K562 (cell line): ENCODE measurements at regions not wholly inside any gene's neighbourhood (a gene's known extent, or its start where the extent isn't known, plus 50 kb on each side); places are given as distances from the start of the nearest gene placed in this dataset.

Experiments
- EGR1 ChIP-seq: fragments of 450-650 bp; conservative IDR thresholded peaks from 2 replicates; pipeline ENCODE4 v1.6.1; 2017; ENCODE audit warnings: mild to moderate bottlenecking
- FIP1L1 ChIP-seq: fragments of 200-400 bp; formaldehyde crosslinking; IDR thresholded peaks from 2 replicates; pipeline ENCODE4 v1.6.1; 2018; ENCODE audit warnings: mild to moderate bottlenecking, low read depth, low read length; ENCODE audit not compliant: poor library complexity, severe bottlenecking
- FOSL1 ChIP-seq: fragments of 200-800 bp; sonication (Bioruptor generic); conservative IDR thresholded peaks from 2 replicates; pipeline ENCODE4 v1.6.1; 2016; ENCODE audit warnings: missing genetic modification characterization, missing compliant biosample characterization
- FUS ChIP-seq: fragments of 200-400 bp; formaldehyde crosslinking; optimal IDR thresholded peaks from 2 replicates; pipeline ENCODE3; 2017; ENCODE audit warnings: low read depth, low read length
- GABPA ChIP-seq: fragments of 200-800 bp; sonication (Bioruptor generic); conservative IDR thresholded peaks from 2 replicates; pipeline ENCODE4 v1.6.1; 2016; ENCODE audit warnings: low read depth, missing genetic modification characterization, missing compliant biosample characterization
- GABPB1 ChIP-seq: sonication (generic); formaldehyde crosslinking; IDR thresholded peaks from 2 replicates; pipeline ENCODE4 v1.8.0; 2022; ENCODE audit warnings: mild to moderate bottlenecking, missing genetic modification reagents
- JUND ChIP-seq, 2 experiments: IDR thresholded peaks; 2 replicates in 1 of 2; 3 replicates in 1 of 2; pipeline ENCODE4 v1.6.1; 2011; ENCODE audit warnings: borderline replicate concordance in 2 of 2, low read depth in 2 of 2, low read length in 2 of 2, improper control_type of control experiment in 1 of 2, missing biosample characterization in 1 of 2, missing genetic modification characterization in 1 of 2, missing genetic modification reagents in 1 of 2
- POLR2A ChIP-seq: fragments of 450-650 bp; conservative IDR thresholded peaks from 2 replicates; pipeline ENCODE4 v1.6.1; 2016
- RUNX1 ChIP-seq: sonication (generic); IDR thresholded peaks from 2 replicates; pipeline ENCODE4 v1.6.1; 2016; ENCODE audit warnings: antibody characterized with exemption, low read depth
- YBX1 ChIP-seq: fragments of 450-650 bp; IDR thresholded peaks from 2 replicates; pipeline ENCODE4 v1.7.1; 2016; ENCODE audit warnings: mild to moderate bottlenecking
- ZBTB1 ChIP-seq: sonication (generic); formaldehyde crosslinking; IDR thresholded peaks from 2 replicates; pipeline ENCODE4 v1.8.1; 2023; ENCODE audit warnings: missing genetic modification reagents, low read depth, mild to moderate bottlenecking, borderline replicate concordance
- ZNF324 ChIP-seq: fragments of 250-450 bp; sonication (Bioruptor Pico); IDR thresholded peaks from 2 replicates; pipeline ENCODE4 v1.4.0; 2020; ENCODE audit warnings: mild to moderate bottlenecking
- TF ChIP-seq, protein P1 (sequence below): sonication (generic); formaldehyde crosslinking; IDR thresholded peaks from 2 replicates; pipeline ENCODE4 v1.8.0; 2023; ENCODE audit warnings: missing genetic modification reagents, mild to moderate bottlenecking, borderline replicate concordance
- TF ChIP-seq, protein P2 (sequence below), 2 experiments: fragments of 150-350 bp in 1 of 2; IDR thresholded peaks; 2 replicates each; pipeline ENCODE4 v1.6.1; 2012 to 2016; ENCODE audit warnings: low read depth in 2 of 2, low read length in 2 of 2, mild to moderate bottlenecking in 1 of 2, moderate library complexity in 1 of 2

DNA sequence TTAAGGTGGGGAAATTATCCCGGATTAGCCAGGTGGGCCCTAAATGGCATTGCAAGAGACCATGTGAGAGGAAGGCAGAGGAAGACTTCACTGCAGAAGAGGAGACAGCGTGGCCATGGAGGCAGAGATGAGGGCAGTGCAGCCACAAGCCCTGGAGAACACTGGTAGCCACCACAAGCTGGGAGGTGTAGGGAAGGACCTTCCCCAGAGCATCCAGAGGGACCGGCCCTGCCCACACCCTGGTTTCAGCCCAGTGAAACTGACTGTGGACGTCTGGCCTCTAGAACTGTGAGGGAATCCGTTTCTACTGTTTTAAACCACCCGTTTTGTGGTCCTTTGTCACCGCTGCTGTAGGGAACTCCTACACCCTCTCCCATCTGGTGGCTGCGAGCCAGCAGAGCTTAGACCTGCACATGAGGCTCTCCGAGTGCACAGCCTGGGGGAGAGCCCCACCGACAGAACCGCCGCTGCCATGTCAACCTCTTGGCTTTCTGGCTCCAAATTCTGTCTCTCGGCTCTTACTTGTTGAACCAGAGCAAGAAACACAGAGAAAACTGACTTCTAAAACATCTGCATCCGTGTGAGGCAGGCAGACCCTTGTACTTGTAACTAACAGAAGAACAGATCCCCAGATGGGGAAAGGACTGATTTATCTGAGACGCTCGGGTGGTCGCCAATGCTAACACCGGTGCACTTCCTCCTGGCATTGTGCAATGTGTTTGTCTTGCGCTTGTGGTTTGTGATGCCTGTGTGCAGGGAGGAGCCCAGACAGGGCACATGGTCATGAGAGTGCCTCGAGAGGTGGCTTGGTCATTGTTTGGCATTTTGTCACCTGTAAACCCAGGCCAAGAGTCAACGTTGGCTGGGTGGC, 90.8 kb upstream of the TMPRSS2 start:
- TF ChIP-seq, protein P1, sequence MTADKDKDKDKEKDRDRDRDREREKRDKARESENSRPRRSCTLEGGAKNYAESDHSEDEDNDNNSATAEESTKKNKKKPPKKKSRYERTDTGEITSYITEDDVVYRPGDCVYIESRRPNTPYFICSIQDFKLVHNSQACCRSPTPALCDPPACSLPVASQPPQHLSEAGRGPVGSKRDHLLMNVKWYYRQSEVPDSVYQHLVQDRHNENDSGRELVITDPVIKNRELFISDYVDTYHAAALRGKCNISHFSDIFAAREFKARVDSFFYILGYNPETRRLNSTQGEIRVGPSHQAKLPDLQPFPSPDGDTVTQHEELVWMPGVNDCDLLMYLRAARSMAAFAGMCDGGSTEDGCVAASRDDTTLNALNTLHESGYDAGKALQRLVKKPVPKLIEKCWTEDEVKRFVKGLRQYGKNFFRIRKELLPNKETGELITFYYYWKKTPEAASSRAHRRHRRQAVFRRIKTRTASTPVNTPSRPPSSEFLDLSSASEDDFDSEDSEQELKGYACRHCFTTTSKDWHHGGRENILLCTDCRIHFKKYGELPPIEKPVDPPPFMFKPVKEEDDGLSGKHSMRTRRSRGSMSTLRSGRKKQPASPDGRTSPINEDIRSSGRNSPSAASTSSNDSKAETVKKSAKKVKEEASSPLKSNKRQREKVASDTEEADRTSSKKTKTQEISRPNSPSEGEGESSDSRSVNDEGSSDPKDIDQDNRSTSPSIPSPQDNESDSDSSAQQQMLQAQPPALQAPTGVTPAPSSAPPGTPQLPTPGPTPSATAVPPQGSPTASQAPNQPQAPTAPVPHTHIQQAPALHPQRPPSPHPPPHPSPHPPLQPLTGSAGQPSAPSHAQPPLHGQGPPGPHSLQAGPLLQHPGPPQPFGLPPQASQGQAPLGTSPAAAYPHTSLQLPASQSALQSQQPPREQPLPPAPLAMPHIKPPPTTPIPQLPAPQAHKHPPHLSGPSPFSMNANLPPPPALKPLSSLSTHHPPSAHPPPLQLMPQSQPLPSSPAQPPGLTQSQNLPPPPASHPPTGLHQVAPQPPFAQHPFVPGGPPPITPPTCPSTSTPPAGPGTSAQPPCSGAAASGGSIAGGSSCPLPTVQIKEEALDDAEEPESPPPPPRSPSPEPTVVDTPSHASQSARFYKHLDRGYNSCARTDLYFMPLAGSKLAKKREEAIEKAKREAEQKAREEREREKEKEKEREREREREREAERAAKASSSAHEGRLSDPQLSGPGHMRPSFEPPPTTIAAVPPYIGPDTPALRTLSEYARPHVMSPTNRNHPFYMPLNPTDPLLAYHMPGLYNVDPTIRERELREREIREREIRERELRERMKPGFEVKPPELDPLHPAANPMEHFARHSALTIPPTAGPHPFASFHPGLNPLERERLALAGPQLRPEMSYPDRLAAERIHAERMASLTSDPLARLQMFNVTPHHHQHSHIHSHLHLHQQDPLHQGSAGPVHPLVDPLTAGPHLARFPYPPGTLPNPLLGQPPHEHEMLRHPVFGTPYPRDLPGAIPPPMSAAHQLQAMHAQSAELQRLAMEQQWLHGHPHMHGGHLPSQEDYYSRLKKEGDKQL (CRISPR knock-in tag): no peak
- no peak for TF ChIP-seq ZBTB1 (CRISPR knock-in tag)
- TF ChIP-seq JUND (IDR thresholded peaks at IDR 0.05; ENCODE audit: borderline replicate concordance, low read depth, low read length): no peak
- no peak for TF ChIP-seq JUND (tag; IDR thresholded peaks at IDR 0.05; ENCODE audit: borderline replicate concordance, low read depth, low read length)
- no peak for TF ChIP-seq GABPB1 (CRISPR knock-in tag)
- no peak for TF ChIP-seq POLR2A
- TF ChIP-seq FUS: no peak
- TF ChIP-seq FOSL1 (tag): no peak
- TF ChIP-seq FIP1L1: no peak
- TF ChIP-seq GABPA (tag): no peak
- no peak for TF ChIP-seq YBX1
- TF ChIP-seq, protein P2, sequence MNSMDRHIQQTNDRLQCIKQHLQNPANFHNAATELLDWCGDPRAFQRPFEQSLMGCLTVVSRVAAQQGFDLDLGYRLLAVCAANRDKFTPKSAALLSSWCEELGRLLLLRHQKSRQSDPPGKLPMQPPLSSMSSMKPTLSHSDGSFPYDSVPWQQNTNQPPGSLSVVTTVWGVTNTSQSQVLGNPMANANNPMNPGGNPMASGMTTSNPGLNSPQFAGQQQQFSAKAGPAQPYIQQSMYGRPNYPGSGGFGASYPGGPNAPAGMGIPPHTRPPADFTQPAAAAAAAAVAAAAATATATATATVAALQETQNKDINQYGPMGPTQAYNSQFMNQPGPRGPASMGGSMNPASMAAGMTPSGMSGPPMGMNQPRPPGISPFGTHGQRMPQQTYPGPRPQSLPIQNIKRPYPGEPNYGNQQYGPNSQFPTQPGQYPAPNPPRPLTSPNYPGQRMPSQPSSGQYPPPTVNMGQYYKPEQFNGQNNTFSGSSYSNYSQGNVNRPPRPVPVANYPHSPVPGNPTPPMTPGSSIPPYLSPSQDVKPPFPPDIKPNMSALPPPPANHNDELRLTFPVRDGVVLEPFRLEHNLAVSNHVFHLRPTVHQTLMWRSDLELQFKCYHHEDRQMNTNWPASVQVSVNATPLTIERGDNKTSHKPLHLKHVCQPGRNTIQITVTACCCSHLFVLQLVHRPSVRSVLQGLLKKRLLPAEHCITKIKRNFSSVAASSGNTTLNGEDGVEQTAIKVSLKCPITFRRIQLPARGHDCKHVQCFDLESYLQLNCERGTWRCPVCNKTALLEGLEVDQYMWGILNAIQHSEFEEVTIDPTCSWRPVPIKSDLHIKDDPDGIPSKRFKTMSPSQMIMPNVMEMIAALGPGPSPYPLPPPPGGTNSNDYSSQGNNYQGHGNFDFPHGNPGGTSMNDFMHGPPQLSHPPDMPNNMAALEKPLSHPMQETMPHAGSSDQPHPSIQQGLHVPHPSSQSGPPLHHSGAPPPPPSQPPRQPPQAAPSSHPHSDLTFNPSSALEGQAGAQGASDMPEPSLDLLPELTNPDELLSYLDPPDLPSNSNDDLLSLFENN (IDR thresholded peaks at IDR 0.05; ENCODE audit: low read depth in 2 of 2, low read length in 2 of 2): no peak
- no peak for TF ChIP-seq RUNX1
- no peak for TF ChIP-seq EGR1
- TF ChIP-seq ZNF324: no peak
